Esophagus muscularis mucosa (tissue), 4 donors: ENCODE measurements at regions not wholly inside any gene's neighbourhood (a gene's known extent, or its start where the extent isn't known, plus 50 kb on each side); places are given as distances from the start of the nearest gene placed in this dataset.

Experiments
- DNase-seq: peaks from one replicate; pipeline ENCODE4 v3.0.0-alpha.2; 2017; ENCODE audit errors: extremely low spot score
- H3K27ac ChIP-seq, 4 donors: fragments of 200-600 bp; sonication (generic); replicated peaks in 1 of 4; 1 replicate in 3 of 4; 2 replicates in 1 of 4; pipeline ENCODE4 v1.5.1; 2016 to 2019; ENCODE audit warnings: mild to moderate bottlenecking in 1 of 4
- H3K27me3 ChIP-seq, 4 donors: fragments of 200-600 bp; sonication (generic); one replicate each; pipeline versions ENCODE4 v1.5.1 to v1.6.0; 2016 to 2019
- H3K36me3 ChIP-seq, 4 donors: fragments of 200-600 bp; sonication (generic); one replicate each; pipeline ENCODE4 v1.5.1; 2016 to 2019
- H3K4me1 ChIP-seq, 4 donors: fragments of 200-600 bp; sonication (generic); one replicate each; pipeline ENCODE4 v1.5.1; 2016 to 2019
- H3K4me3 ChIP-seq, 4 donors: fragments of 200-600 bp; sonication (generic); 1 replicate in 2 of 4; 2 replicates in 2 of 4; pipeline ENCODE4 v1.5.1; 2016 to 2019; ENCODE audit warnings: mild to moderate bottlenecking in 4 of 4, moderate library complexity in 1 of 4
- H3K9me3 ChIP-seq, 4 donors: fragments of 200-600 bp; sonication (generic); 1 replicate in 3 of 4; 2 replicates in 1 of 4; pipeline ENCODE4 v1.5.1; 2016 to 2019
- CTCF ChIP-seq, 3 experiments: fragments of 200-600 bp in 2 of 3; fragments of 450-650 bp in 1 of 3; sonication (generic) in 2 of 3; IDR thresholded peaks; one replicate each; pipeline ENCODE4 v1.5.1; 2017 to 2019; ENCODE audit warnings: antibody characterized with exemption in 3 of 3, mild to moderate bottlenecking in 2 of 3, moderate library complexity in 1 of 3
- EP300 ChIP-seq: sonication (generic); formaldehyde crosslinking; IDR thresholded peaks from one replicate; pipeline ENCODE4 v1.6.1; 2017; ENCODE audit warnings: antibody characterized with exemption
- POLR2A ChIP-seq: fragments of 450-650 bp; IDR thresholded peaks from one replicate; pipeline ENCODE4 v1.6.1; 2017; ENCODE audit warnings: antibody characterized with exemption, moderate library complexity, mild to moderate bottlenecking, low read depth
- POLR2AphosphoS5 ChIP-seq, 2 donors: sonication (generic); formaldehyde crosslinking; IDR thresholded peaks; one replicate each; pipeline ENCODE4 v1.6.1; 2017; ENCODE audit warnings: antibody characterized with exemption in 2 of 2
- WGBS: methylation state at CpG from one replicate; pipeline ENCODE4 v1.1.5; 2018; 5-methylcytosine and 5-hydroxymethylcytosine counted together
- intact Hi-C: fragments of 100-400 bp; cut with DNase I; formaldehyde crosslinking; loops from one replicate; pipeline ENCODE4 v1.15.1; 2023

- H3K36me3 ChIP-seq = no peaks in the 10 kb centered on the region
- H3K9me3 ChIP-seq = no peaks in the 10 kb centered on the region
- H3K27me3 ChIP-seq = no peaks in the 10 kb centered on the region
- no peak for DNase-seq
- TF ChIP-seq CTCF (IDR thresholded peaks at IDR 0.05) (no peak), POLR2AphosphoS5 (IDR thresholded peaks at IDR 0.05) (no peak), EP300 (no peak), POLR2A (no peak)
- H3K4me3 ChIP-seq = no peak overlapping the region
- H3K27ac ChIP-seq = no peak overlapping the region
- WGBS = 39% methylated on average over 1 of the region's 1 CpG
- intact Hi-C loops = no loop called here
- H3K4me1 ChIP-seq = no peaks in the 10 kb centered on the region
Observed at GRCh38 chr14:47852278-47852677, 176.9 kb upstream of the MDGA2 start.

- DNase-seq = no peak
- H3K4me1 ChIP-seq = no peaks in the 10 kb centered on the region
- H3K9me3 ChIP-seq = peaks cover 0 to 8% (median 0%) of the 10 kb centered on the region in 4 donors
- no peaks in the 10 kb centered on the region for H3K36me3 ChIP-seq
- 77% methylated on average over 3 of the region's 4 CpGs for WGBS
- no peak overlapping the region for H3K27ac ChIP-seq
- TF ChIP-seq CTCF (IDR thresholded peaks at IDR 0.05) = no peak
- no peak for TF ChIP-seq EP300
- TF ChIP-seq POLR2AphosphoS5 (IDR thresholded peaks at IDR 0.05) = no peak
- TF ChIP-seq POLR2A = no peak
- intact Hi-C loops = no loop called here
- peaks cover 0 to 4% (median 0%) of the 10 kb centered on the region in 4 donors for H3K27me3 ChIP-seq
- no peak overlapping the region for H3K4me3 ChIP-seq
Observed at GRCh38 chr14:47846008-47846407, 170.6 kb upstream of the MDGA2 start.

GRCh38 chr14:47843236-47843635 is 167.8 kb upstream of the MDGA2 start:
- H3K27me3 ChIP-seq = peaks cover 0 to 4% (median 0%) of the 10 kb centered on the region in 4 donors
- intact Hi-C loops = no loop called here
- H3K9me3 ChIP-seq = peaks cover 0 to 8% (median 0%) of the 10 kb centered on the region in 4 donors
- no peak overlapping the region for H3K27ac ChIP-seq
- no peak overlapping the region for H3K4me3 ChIP-seq
- H3K4me1 ChIP-seq = no peaks in the 10 kb centered on the region
- no peak for DNase-seq
- 72% methylated on average over 2 of the region's 2 CpGs for WGBS
- no peak for TF ChIP-seq POLR2A
- no peaks in the 10 kb centered on the region for H3K36me3 ChIP-seq

GRCh38 chr14:47833011-47833410 is 157.6 kb upstream of the MDGA2 start:
- H3K27ac ChIP-seq = no peak overlapping the region
- DNase-seq = no peak
- no peaks in the 10 kb centered on the region for H3K4me1 ChIP-seq
- TF ChIP-seq CTCF (IDR thresholded peaks at IDR 0.05) (no peak), POLR2AphosphoS5 (IDR thresholded peaks at IDR 0.05) (no peak), POLR2A (no peak), EP300 (no peak)
- no peaks in the 10 kb centered on the region for H3K36me3 ChIP-seq
- H3K4me3 ChIP-seq = no peak overlapping the region
- intact Hi-C loops = no loop called here
- H3K9me3 ChIP-seq = no peaks in the 10 kb centered on the region
- no peaks in the 10 kb centered on the region for H3K27me3 ChIP-seq

- Histone ChIP-seq H3K4me1 (no peaks in the 10 kb centered on the region), H3K36me3 (no peaks in the 10 kb centered on the region), H3K27me3 (no peaks in the 10 kb centered on the region), H3K27ac (no peak overlapping the region), H3K4me3 (no peak overlapping the region), H3K9me3 (no peaks in the 10 kb centered on the region)
- no peak for DNase-seq
- WGBS = 80% methylated on average over 2 of the region's 2 CpGs
- TF ChIP-seq POLR2A (no peak), CTCF (IDR thresholded peaks at IDR 0.05) (no peak)
- intact Hi-C loops = no loop called here
Observed at GRCh38 chr14:47826809-47827208, 151.4 kb upstream of the MDGA2 start.
